HEK293T (cell line): ENCODE measurements at regions not wholly inside any gene's neighbourhood (a gene's known extent, or its start where the extent isn't known, plus 50 kb on each side); places are given as distances from the start of the nearest gene placed in this dataset.

ENCODE experiments used
- NFRKB ChIP-seq: fragments of 450-650 bp; IDR thresholded peaks from 2 replicates; pipeline ENCODE4 v1.6.1; 2016; ENCODE audit warnings: mild to moderate bottlenecking, moderate library complexity
- SUZ12 ChIP-seq: fragments of 450-650 bp; IDR thresholded peaks from 2 replicates; pipeline ENCODE4 v1.6.1; 2016; ENCODE audit warnings: mild to moderate bottlenecking

DNA sequence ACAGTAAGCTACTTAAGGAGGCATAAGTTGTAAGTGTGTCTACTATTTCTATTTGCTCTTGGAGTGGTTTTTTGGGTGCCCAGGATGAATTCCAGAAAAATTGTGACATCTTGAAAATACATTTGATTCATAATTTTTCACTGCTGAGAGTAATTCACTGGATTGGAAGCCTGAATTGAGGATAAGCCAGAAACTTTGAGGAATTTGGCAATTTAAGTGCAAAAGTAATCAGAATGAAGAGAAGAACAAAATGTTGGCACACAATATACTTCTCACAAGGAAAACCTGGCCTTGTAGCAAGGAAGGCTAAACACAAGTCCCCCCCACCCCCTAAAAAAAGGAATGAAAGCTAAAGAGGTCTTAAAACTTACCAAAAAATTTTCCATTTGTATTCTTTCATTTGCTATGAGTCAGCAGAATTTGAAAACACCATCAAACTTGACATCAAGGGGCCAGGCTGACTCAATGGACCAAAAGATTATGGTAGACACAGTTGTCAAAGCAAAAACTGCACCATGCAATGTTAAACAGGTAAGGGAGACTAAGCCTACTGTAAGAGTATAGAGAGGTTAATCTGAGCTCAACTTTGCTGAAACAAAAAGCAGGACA, 840.0 kb downstream of the FRK start:
- no peak for TF ChIP-seq SUZ12
- TF ChIP-seq NFRKB = no peak
